Coronary artery (tissue), 2 donors: ENCODE measurements at regions not wholly inside any gene's neighbourhood (a gene's known extent, or its start where the extent isn't known, plus 50 kb on each side); places are given as distances from the start of the nearest gene placed in this dataset.

Source experiments
- DNase-seq: peaks from one replicate; pipeline ENCODE4 v3.0.0-alpha.2; 2017; ENCODE audit warnings: low spot score
- H3K27ac ChIP-seq, 2 donors: fragments of 200-600 bp; sonication (generic); one replicate each; pipeline ENCODE4 v1.5.1; 2016 to 2019
- H3K4me3 ChIP-seq: fragments of 200-600 bp; sonication (generic); 2 replicates; pipeline ENCODE4 v1.5.1; 2016; ENCODE audit warnings: mild to moderate bottlenecking, moderate library complexity
- TF ChIP-seq, protein P1 (sequence below): fragments of 200-600 bp; sonication (generic); IDR thresholded peaks from one replicate; pipeline ENCODE4 v1.5.1; 2019; ENCODE audit warnings: antibody characterized with exemption

DNA sequence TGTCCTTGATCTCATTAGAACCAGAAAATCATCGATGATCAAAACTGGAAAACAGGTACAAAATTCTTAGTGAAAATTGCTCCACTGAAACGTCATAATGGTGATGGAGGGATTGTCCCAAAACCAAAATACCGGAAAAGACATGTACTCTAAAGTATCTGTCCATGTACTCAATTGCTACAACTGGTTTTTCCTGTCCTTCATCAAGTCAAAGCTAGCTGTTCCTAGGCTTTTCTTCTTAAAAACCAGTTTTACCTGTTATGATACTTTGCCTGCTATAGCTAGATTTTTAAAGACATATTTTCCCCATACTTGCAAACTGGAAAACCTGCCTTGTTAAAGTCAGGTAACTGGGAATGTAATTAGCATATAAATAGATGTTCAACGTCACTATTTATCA lies 50.5 kb upstream of the LRRC1 start:
- no peak overlapping the region for H3K27ac ChIP-seq
- TF ChIP-seq, protein P1, sequence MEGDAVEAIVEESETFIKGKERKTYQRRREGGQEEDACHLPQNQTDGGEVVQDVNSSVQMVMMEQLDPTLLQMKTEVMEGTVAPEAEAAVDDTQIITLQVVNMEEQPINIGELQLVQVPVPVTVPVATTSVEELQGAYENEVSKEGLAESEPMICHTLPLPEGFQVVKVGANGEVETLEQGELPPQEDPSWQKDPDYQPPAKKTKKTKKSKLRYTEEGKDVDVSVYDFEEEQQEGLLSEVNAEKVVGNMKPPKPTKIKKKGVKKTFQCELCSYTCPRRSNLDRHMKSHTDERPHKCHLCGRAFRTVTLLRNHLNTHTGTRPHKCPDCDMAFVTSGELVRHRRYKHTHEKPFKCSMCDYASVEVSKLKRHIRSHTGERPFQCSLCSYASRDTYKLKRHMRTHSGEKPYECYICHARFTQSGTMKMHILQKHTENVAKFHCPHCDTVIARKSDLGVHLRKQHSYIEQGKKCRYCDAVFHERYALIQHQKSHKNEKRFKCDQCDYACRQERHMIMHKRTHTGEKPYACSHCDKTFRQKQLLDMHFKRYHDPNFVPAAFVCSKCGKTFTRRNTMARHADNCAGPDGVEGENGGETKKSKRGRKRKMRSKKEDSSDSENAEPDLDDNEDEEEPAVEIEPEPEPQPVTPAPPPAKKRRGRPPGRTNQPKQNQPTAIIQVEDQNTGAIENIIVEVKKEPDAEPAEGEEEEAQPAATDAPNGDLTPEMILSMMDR: no peak
- DNase-seq: no peak
- H3K4me3 ChIP-seq: no peak overlapping the region

DNA sequence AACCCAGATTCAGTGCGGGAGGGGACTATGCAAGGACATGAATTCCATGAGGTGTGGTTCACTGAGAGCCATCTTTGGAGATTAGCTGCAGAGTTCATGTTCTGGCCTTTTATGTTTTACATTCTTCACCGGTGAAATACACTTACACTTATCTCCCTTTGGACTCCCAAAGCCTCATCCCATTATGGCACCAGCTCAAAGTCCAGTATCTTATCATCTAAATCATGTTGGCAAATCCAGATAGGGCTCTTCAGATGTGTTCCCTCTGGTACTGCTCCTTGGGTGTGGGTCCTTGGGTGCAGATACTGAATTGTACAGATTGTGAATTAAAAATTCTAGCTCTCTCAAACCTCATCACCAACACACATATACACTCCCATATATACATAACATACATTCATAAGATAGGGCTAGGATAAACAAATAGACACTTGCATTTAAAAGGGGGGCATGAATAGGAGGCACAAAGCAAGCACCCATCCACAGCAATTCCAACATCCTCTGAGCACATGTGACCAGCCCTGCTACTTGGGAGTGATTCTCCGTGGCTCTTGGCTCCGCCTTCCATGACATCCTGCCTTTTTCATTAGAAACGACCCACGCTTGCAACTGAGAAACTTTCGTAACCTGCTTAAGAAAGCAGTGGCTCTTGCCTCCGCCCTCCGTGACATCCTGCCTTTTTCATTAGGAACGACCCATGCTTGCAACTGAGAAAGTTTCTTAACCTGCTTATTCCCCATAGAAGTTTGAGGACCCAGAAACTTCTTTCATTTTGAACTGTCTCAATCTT lies 53.6 kb upstream of the LRRC1 start:
- no peak for DNase-seq
- Histone ChIP-seq H3K4me3 (no peak overlapping the region), H3K27ac (no peak overlapping the region)
- TF ChIP-seq, protein P1: no peak

DNA sequence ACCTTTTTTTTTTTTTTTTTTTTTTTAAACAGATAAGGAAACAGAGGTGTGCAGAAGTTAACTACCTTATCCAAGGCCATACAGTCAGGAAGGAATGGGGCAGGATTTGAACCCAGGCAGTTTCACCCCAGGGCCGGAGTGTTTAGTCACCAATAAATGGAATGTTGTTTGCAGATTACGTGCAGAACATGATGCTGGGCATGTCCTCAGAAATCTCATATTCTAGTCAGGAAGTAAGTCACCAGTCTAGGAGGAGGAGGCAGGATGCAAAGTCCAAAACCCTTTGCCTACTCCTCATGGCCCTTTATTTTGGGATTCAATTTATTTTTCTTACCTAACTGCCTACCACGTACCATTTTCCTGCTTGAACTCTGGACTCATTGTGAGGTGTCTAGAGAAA lies 57.1 kb upstream of the LRRC1 start:
- no peak overlapping the region for H3K4me3 ChIP-seq
- no peak overlapping the region for H3K27ac ChIP-seq
- no peak for DNase-seq
- TF ChIP-seq, protein P1: no peak

DNA sequence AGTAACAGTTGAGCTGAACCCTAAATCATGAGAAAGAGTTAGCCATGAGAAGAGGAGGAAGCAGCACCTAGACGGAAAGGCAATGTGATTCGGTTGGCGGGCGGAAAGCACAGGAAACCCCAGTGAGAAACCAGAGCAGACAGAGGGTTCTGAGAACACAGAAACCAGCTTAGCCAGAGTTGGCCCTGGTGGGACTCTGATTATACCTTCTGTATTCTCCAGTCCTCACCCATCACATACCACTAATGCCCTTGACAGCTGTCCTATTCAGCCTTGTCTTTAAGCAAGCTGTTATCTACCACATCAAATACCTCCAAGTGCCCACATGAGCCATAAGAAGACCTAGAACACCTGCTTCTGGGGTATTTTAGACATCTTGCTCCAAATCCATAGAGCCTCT lies 58.9 kb upstream of the LRRC1 start:
- Histone ChIP-seq H3K27ac (no peak overlapping the region), H3K4me3 (no peak overlapping the region)
- TF ChIP-seq, protein P1: no peak
- no peak for DNase-seq

DNA sequence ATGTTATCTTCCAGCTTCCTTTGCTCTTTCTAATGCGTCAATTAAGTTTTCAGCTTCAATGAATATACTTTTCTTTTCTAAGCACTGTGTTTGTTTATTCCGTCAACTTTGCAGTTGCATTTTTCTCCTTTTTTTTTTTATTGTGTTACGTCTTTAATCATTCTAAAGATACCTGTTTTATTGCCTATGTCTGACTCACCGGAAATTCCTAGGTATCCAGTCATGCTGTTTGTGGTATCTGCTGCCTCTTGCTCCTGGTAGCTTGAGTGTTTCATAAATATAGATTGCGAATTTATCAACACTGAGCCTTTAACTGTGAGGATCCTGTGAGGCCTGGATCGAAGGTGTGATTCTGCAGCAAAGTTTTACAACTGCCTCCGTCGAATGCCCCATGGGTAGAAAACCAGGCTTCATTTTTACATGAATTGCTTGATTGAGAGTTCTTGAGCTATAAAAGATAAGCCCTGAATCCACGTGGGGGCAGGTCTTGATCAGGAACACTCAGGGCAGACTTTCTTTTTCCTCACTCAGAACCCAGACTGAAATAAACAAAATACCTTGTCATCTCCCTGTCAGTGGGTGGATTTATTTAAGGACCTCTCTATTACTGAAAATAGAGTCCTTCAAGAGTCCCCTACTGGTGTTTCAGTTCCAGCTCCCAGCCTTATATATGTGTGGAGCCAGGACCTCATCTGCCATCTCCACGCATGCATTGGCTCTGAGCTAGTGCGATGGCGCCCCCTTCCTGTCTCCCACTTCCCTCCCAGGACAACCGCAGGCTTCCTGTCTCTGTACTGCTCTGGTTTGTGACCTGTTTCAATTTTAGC lies 60.1 kb upstream of the LRRC1 start:
- DNase-seq: no peak
- Histone ChIP-seq H3K4me3 (no peak overlapping the region), H3K27ac (no peak overlapping the region)
- TF ChIP-seq, protein P1: no peak

DNA sequence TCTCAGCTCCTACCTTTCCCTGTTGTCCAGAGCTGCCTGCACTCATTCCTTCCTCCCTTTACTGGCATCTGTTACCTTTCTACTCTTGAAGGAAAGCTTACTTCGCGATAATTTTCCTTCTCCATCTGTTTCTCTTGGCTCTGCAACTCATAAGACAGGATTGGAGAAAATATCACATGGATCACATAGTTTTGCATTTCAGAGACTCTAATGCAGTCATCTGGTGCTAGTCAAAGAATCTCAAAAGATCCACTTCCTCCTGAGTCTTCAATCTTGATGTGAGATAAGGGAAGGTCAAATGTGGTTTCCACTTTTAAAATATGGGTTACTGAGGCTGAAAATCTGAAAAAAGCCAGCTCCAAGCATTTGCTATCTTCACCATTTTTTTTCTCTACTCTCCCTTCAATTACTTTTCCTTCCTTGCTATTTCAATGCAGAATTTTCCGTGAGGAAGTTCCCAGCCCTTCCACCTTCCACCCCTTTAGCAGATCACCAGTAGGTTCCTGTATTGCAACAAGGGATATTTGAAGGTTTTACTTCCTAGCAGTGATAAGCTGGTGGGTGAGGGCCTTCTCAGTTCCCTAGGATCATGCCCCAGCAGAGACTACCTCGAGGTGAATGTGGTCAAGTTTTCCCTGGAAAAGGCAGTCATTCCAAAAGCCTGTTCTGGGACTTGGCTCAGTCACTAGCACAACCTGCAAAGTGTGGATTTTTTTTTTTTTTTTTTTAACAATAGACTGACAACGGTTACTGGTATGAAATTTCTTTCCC lies 62.8 kb upstream of the LRRC1 start:
- TF ChIP-seq, protein P1: no peak
- Histone ChIP-seq H3K27ac (no peak overlapping the region), H3K4me3 (no peak overlapping the region)
- DNase-seq: no peak
